ENCODE measurements at regions not wholly inside any gene's neighbourhood (a gene's known extent, or its start where the extent isn't known, plus 50 kb on each side); places are given as distances from the start of the nearest gene placed in this dataset.

GRCh38 chr10:56599201-56599600, 238.1 kb upstream of the ZWINT start:
- no peak overlapping the region for H3K4me2 ChIP-seq (ENCODE audit: low read depth, low read length, poor library complexity, severe bottlenecking)
- no peaks in the 10 kb centered on the region for H3K4me1 ChIP-seq (ENCODE audit: low read length)
- no peak overlapping the region for H2AFZ ChIP-seq (ENCODE audit: low read length)
- H3K79me2 ChIP-seq (ENCODE audit: low read length), result no peaks in the 10 kb centered on the region
- no peaks in the 10 kb centered on the region for H3K27me3 ChIP-seq (ENCODE audit: low read length)
- H3K36me3 ChIP-seq (ENCODE audit: insufficient read depth, low read length), result no peaks in the 10 kb centered on the region
- no peaks in the 10 kb centered on the region for H3K9me2 ChIP-seq (replicated peaks; ENCODE audit: insufficient read depth, low read length)
- peaks cover 12% of the 10 kb centered on the region for H3K9me3 ChIP-seq (ENCODE audit: low read length)
- no peak overlapping the region for H3K9ac ChIP-seq (ENCODE audit: low read length)
- no peak for DNase-seq
- H3K4me3 ChIP-seq (ENCODE audit: low read length), result no peak overlapping the region
- H3K27ac ChIP-seq (ENCODE audit: low read length), result no peak overlapping the region
- no peaks in the 10 kb centered on the region for H4K20me1 ChIP-seq (ENCODE audit: insufficient read depth, low read depth, low read length)

- no peak overlapping the region for H2AFZ ChIP-seq (ENCODE audit: low read length)
- H3K4me3 ChIP-seq (ENCODE audit: low read length), result no peak overlapping the region
- H4K20me1 ChIP-seq (ENCODE audit: insufficient read depth, low read depth, low read length), result no peaks in the 10 kb centered on the region
- no peaks in the 10 kb centered on the region for H3K36me3 ChIP-seq (ENCODE audit: insufficient read depth, low read length)
- no peaks in the 10 kb centered on the region for H3K9me2 ChIP-seq (replicated peaks; ENCODE audit: insufficient read depth, low read length)
- H3K9ac ChIP-seq (ENCODE audit: low read length), result no peak overlapping the region
- H3K79me2 ChIP-seq (ENCODE audit: low read length), result no peaks in the 10 kb centered on the region
- no peak overlapping the region for H3K4me2 ChIP-seq (ENCODE audit: low read depth, low read length, poor library complexity, severe bottlenecking)
- H3K27me3 ChIP-seq (ENCODE audit: low read length), result no peaks in the 10 kb centered on the region
- DNase-seq, result no peak
- H3K27ac ChIP-seq (ENCODE audit: low read length), result no peak overlapping the region
- peaks cover 17% of the 10 kb centered on the region for H3K9me3 ChIP-seq (ENCODE audit: low read length)
- H3K4me1 ChIP-seq (ENCODE audit: low read length), result no peaks in the 10 kb centered on the region
Observed at GRCh38 chr10:56596257-56596656, 235.2 kb upstream of the ZWINT start.

GRCh38 chr10:56593120-56593519, 232.1 kb upstream of the ZWINT start:
- no peak overlapping the region for H3K27ac ChIP-seq (ENCODE audit: low read length)
- no peak overlapping the region for H3K4me2 ChIP-seq (ENCODE audit: low read depth, low read length, poor library complexity, severe bottlenecking)
- H4K20me1 ChIP-seq (ENCODE audit: insufficient read depth, low read depth, low read length), result no peaks in the 10 kb centered on the region
- no peaks in the 10 kb centered on the region for H3K36me3 ChIP-seq (ENCODE audit: insufficient read depth, low read length)
- H3K9ac ChIP-seq (ENCODE audit: low read length), result no peak overlapping the region
- no peak for DNase-seq
- H2AFZ ChIP-seq (ENCODE audit: low read length), result no peak overlapping the region
- no peaks in the 10 kb centered on the region for H3K9me2 ChIP-seq (replicated peaks; ENCODE audit: insufficient read depth, low read length)
- H3K9me3 ChIP-seq (ENCODE audit: low read length), result peaks cover 10% of the 10 kb centered on the region
- no peaks in the 10 kb centered on the region for H3K4me1 ChIP-seq (ENCODE audit: low read length)
- H3K79me2 ChIP-seq (ENCODE audit: low read length), result no peaks in the 10 kb centered on the region
- H3K27me3 ChIP-seq (ENCODE audit: low read length), result no peaks in the 10 kb centered on the region
- no peak overlapping the region for H3K4me3 ChIP-seq (ENCODE audit: low read length)

GRCh38 chr10:56586461-56586891, 225.4 kb upstream of the ZWINT start:
- H3K9me3 ChIP-seq (ENCODE audit: low read length), result peaks cover 20% of the 10 kb centered on the region
- no peaks in the 10 kb centered on the region for H3K79me2 ChIP-seq (ENCODE audit: low read length)
- H3K36me3 ChIP-seq (ENCODE audit: insufficient read depth, low read length), result no peaks in the 10 kb centered on the region
- no peak for DNase-seq
- H3K27me3 ChIP-seq (ENCODE audit: low read length), result no peaks in the 10 kb centered on the region
- H4K20me1 ChIP-seq (ENCODE audit: insufficient read depth, low read depth, low read length), result no peaks in the 10 kb centered on the region
- no peak overlapping the region for H3K4me2 ChIP-seq (ENCODE audit: low read depth, low read length, poor library complexity, severe bottlenecking)
- H3K4me3 ChIP-seq (ENCODE audit: low read length), result no peak overlapping the region
- H2AFZ ChIP-seq (ENCODE audit: low read length), result no peak overlapping the region
- no peak overlapping the region for H3K27ac ChIP-seq (ENCODE audit: low read length)
- H3K4me1 ChIP-seq (ENCODE audit: low read length), result no peaks in the 10 kb centered on the region
- H3K9me2 ChIP-seq (replicated peaks; ENCODE audit: insufficient read depth, low read length), result no peaks in the 10 kb centered on the region
- no peak overlapping the region for H3K9ac ChIP-seq (ENCODE audit: low read length)

GRCh38 chr10:56585447-56586171, 224.6 kb upstream of the ZWINT start:
- no peak for DNase-seq
- H2AFZ ChIP-seq (ENCODE audit: low read length), result no peak overlapping the region
- H3K9me3 ChIP-seq (ENCODE audit: low read length), result peaks cover 19% of the 10 kb centered on the region
- H3K36me3 ChIP-seq (ENCODE audit: insufficient read depth, low read length), result no peaks in the 10 kb centered on the region
- H3K4me2 ChIP-seq (ENCODE audit: low read depth, low read length, poor library complexity, severe bottlenecking), result no peak overlapping the region
- H3K9me2 ChIP-seq (replicated peaks; ENCODE audit: insufficient read depth, low read length), result no peaks in the 10 kb centered on the region
- H3K27ac ChIP-seq (ENCODE audit: low read length), result no peak overlapping the region
- no peaks in the 10 kb centered on the region for H3K79me2 ChIP-seq (ENCODE audit: low read length)
- no peak overlapping the region for H3K4me3 ChIP-seq (ENCODE audit: low read length)
- H3K4me1 ChIP-seq (ENCODE audit: low read length), result no peaks in the 10 kb centered on the region
- H3K27me3 ChIP-seq (ENCODE audit: low read length), result no peaks in the 10 kb centered on the region
- no peak overlapping the region for H3K9ac ChIP-seq (ENCODE audit: low read length)
- H4K20me1 ChIP-seq (ENCODE audit: insufficient read depth, low read depth, low read length), result no peaks in the 10 kb centered on the region

GRCh38 chr10:56583316-56583715, 222.3 kb upstream of the ZWINT start:
- Histone ChIP-seq H3K9me2 (replicated peaks; ENCODE audit: insufficient read depth, low read length) (no peaks in the 10 kb centered on the region), H2AFZ (ENCODE audit: low read length) (no peak overlapping the region), H3K4me2 (ENCODE audit: low read depth, low read length, poor library complexity, severe bottlenecking) (no peak overlapping the region), H3K4me1 (ENCODE audit: low read length) (no peaks in the 10 kb centered on the region), H3K9me3 (ENCODE audit: low read length) (peaks cover 23% of the 10 kb centered on the region), H4K20me1 (ENCODE audit: insufficient read depth, low read depth, low read length) (no peaks in the 10 kb centered on the region), H3K27ac (ENCODE audit: low read length) (no peak overlapping the region), H3K36me3 (ENCODE audit: insufficient read depth, low read length) (no peaks in the 10 kb centered on the region), H3K79me2 (ENCODE audit: low read length) (no peaks in the 10 kb centered on the region), H3K27me3 (ENCODE audit: low read length) (no peaks in the 10 kb centered on the region), H3K9ac (ENCODE audit: low read length) (no peak overlapping the region), H3K4me3 (ENCODE audit: low read length) (no peak overlapping the region)
- no peak for DNase-seq

- Histone ChIP-seq H3K9me3 (ENCODE audit: low read length) (peaks cover 16% of the 10 kb centered on the region), H3K9me2 (replicated peaks; ENCODE audit: insufficient read depth, low read length) (no peaks in the 10 kb centered on the region), H3K4me3 (ENCODE audit: low read length) (no peak overlapping the region), H3K4me2 (ENCODE audit: low read depth, low read length, poor library complexity, severe bottlenecking) (no peak overlapping the region), H3K36me3 (ENCODE audit: insufficient read depth, low read length) (no peaks in the 10 kb centered on the region), H3K27me3 (ENCODE audit: low read length) (no peaks in the 10 kb centered on the region), H2AFZ (ENCODE audit: low read length) (no peak overlapping the region), H3K79me2 (ENCODE audit: low read length) (no peaks in the 10 kb centered on the region), H3K4me1 (ENCODE audit: low read length) (no peaks in the 10 kb centered on the region), H3K27ac (ENCODE audit: low read length) (no peak overlapping the region), H4K20me1 (ENCODE audit: insufficient read depth, low read depth, low read length) (no peaks in the 10 kb centered on the region), H3K9ac (ENCODE audit: low read length) (no peak overlapping the region)
- no peak for DNase-seq
Observed at GRCh38 chr10:56567580-56567979, 206.5 kb upstream of the ZWINT start.

- H3K9me3 ChIP-seq (ENCODE audit: low read length), result peaks cover 34% of the 10 kb centered on the region
- H4K20me1 ChIP-seq (ENCODE audit: insufficient read depth, low read depth, low read length), result no peaks in the 10 kb centered on the region
- H3K27ac ChIP-seq (ENCODE audit: low read length), result no peak overlapping the region
- no peaks in the 10 kb centered on the region for H3K36me3 ChIP-seq (ENCODE audit: insufficient read depth, low read length)
- H2AFZ ChIP-seq (ENCODE audit: low read length), result no peak overlapping the region
- no peak overlapping the region for H3K9ac ChIP-seq (ENCODE audit: low read length)
- no peak overlapping the region for H3K4me2 ChIP-seq (ENCODE audit: low read depth, low read length, poor library complexity, severe bottlenecking)
- no peak for DNase-seq
- no peak overlapping the region for H3K4me3 ChIP-seq (ENCODE audit: low read length)
- H3K27me3 ChIP-seq (ENCODE audit: low read length), result no peaks in the 10 kb centered on the region
- H3K4me1 ChIP-seq (ENCODE audit: low read length), result no peaks in the 10 kb centered on the region
- H3K9me2 ChIP-seq (replicated peaks; ENCODE audit: insufficient read depth, low read length), result no peaks in the 10 kb centered on the region
- H3K79me2 ChIP-seq (ENCODE audit: low read length), result no peaks in the 10 kb centered on the region
Observed at GRCh38 chr10:56561336-56561735, 200.3 kb upstream of the ZWINT start.
